MCF 10A (cell line): ENCODE measurements at regions not wholly inside any gene's neighbourhood (a gene's known extent, or its start where the extent isn't known, plus 50 kb on each side); places are given as distances from the start of the nearest gene placed in this dataset.
A peak's percentile ranks its signal among the peaks of the same experiment; 100 is the strongest.

Source experiments
- BruUV-seq: library from RNA; stranded (reverse); fragments of 400-500 nt; replicated peaks from 2 replicates; lab custom pipeline; 2021; lab: Mats Ljungman, UMichigan
- CTCF ChIA-PET: fragments of 300-600 bp; sonication (Branson Sonifier 250); formaldehyde crosslinking; extraction: SDS; loops from one replicate; lab custom pipeline; 2021; ENCODE audit warnings: antibody characterized with exemption, inconsistent platforms; lab: Yijun Ruan, JAX
- POLR2A ChIA-PET: fragments of 300-600, 350-650 bp; sonication (Branson Sonifier 250); formaldehyde crosslinking; extraction: SDS; loops from one replicate; lab custom pipeline; 2020; ENCODE audit warnings: antibody characterized with exemption, inconsistent platforms; lab: Yijun Ruan, JAX
- DNase-seq: peaks from one replicate; pipeline ENCODE4 v3.0.0-alpha.2; 2018; ENCODE audit not compliant: unreplicated experiment
- H3K27ac Mint-ChIP-seq: one replicate; pipeline ENCODE4 v1.8.0; 2022; ENCODE audit warnings: mild to moderate bottlenecking, low read depth, mixed read lengths; ENCODE audit not compliant: unreplicated experiment
- H3K27me3 Mint-ChIP-seq: one replicate; pipeline ENCODE4 v1.8.0; 2022; ENCODE audit warnings: mixed read lengths; ENCODE audit not compliant: insufficient read depth, unreplicated experiment
- H3K36me3 Mint-ChIP-seq: one replicate; pipeline ENCODE4 v1.8.0; 2022; ENCODE audit warnings: mild to moderate bottlenecking, moderate library complexity, mixed read lengths; ENCODE audit not compliant: insufficient read depth, unreplicated experiment
- H3K4me1 Mint-ChIP-seq: one replicate; pipeline ENCODE4 v1.8.0; 2022; ENCODE audit warnings: mixed read lengths; ENCODE audit not compliant: insufficient read depth, unreplicated experiment
- H3K4me3 Mint-ChIP-seq: one replicate; pipeline ENCODE4 v1.8.0; 2022; ENCODE audit warnings: mild to moderate bottlenecking, moderate library complexity, mixed read lengths; ENCODE audit not compliant: unreplicated experiment
- H3K9me3 Mint-ChIP-seq: one replicate; pipeline ENCODE4 v1.8.0; 2022; ENCODE audit warnings: mixed read lengths; ENCODE audit not compliant: unreplicated experiment
- CTCF ChIP-seq: fragments of 200-600 bp; IDR thresholded peaks from one replicate; pipeline ENCODE4 v1.8.0; 2022; ENCODE audit warnings: antibody characterized with exemption, mild to moderate bottlenecking; ENCODE audit not compliant: unreplicated experiment
- intact Hi-C: fragments of 100-400 bp; cut with micrococcal nuclease; formaldehyde crosslinking; loops from 2 replicates; pipeline ENCODE4 v1.14.1; 2022

GRCh38 chr2:157155992-157156391 is 101.5 kb upstream of the GALNT5 start:
- CTCF ChIA-PET: interaction anchor here (0.6 kb wide), 1 partner anchor 348 kb away, joined by 4 read pairs; no protein-coding TSS in a partner anchor
- Mint-ChIP-seq H3K4me3 (no peak overlapping the region), H3K4me1 (peaks cover 18% of the 10 kb centered on the region), H3K27ac (no peak overlapping the region), H3K36me3 (no peaks in the 10 kb centered on the region), H3K9me3 (peaks cover 9% of the 10 kb centered on the region), H3K27me3 (no peaks in the 10 kb centered on the region)
- no peak for TF ChIP-seq CTCF
- BruUV-seq: no TSS peak
- intact Hi-C loops: no loop called here
- no peak for DNase-seq
- POLR2A ChIA-PET: no interaction called here

- TF ChIP-seq CTCF: no peak
- no peaks in the 10 kb centered on the region for H3K36me3 Mint-ChIP-seq
- peak; percentile 39 for DNase-seq
- H3K9me3 Mint-ChIP-seq: peaks cover 9% of the 10 kb centered on the region
- peak overlapping the region; percentile 21 for H3K27ac Mint-ChIP-seq
- intact Hi-C loops: no loop called here
- ChIA-PET CTCF (no interaction called here), POLR2A (no interaction called here)
- peaks cover 18% of the 10 kb centered on the region for H3K4me1 Mint-ChIP-seq
- no peaks in the 10 kb centered on the region for H3K27me3 Mint-ChIP-seq
- H3K4me3 Mint-ChIP-seq: no peak overlapping the region
- BruUV-seq: no TSS peak
These were observed 99.4 kb upstream of the GALNT5 start for GRCh38 chr2:157158111-157158510.

GRCh38 chr2:157159221-157159934 is 98.1 kb upstream of the GALNT5 start:
- Mint-ChIP-seq H3K27ac (peak overlapping the region; percentile 5), H3K27me3 (no peaks in the 10 kb centered on the region), H3K36me3 (no peaks in the 10 kb centered on the region), H3K4me3 (no peak overlapping the region), H3K4me1 (peaks cover 18% of the 10 kb centered on the region), H3K9me3 (peaks cover 9% of the 10 kb centered on the region)
- ChIA-PET POLR2A (no interaction called here), CTCF (no interaction called here)
- no peak for DNase-seq
- TF ChIP-seq CTCF: no peak
- BruUV-seq: no TSS peak
- intact Hi-C loops: no loop called here

GRCh38 chr2:157160111-157160510 is 97.4 kb upstream of the GALNT5 start:
- TF ChIP-seq CTCF: no peak
- POLR2A ChIA-PET: no interaction called here
- CTCF ChIA-PET: no interaction called here
- Mint-ChIP-seq H3K4me3 (no peak overlapping the region), H3K27me3 (no peaks in the 10 kb centered on the region), H3K36me3 (no peaks in the 10 kb centered on the region), H3K4me1 (peaks cover 18% of the 10 kb centered on the region), H3K27ac (peak overlapping the region; percentile 5), H3K9me3 (peaks cover 9% of the 10 kb centered on the region)
- no TSS peak for BruUV-seq
- no peak for DNase-seq
- intact Hi-C loops: no loop called here
